NCI-H748 treated with DMSO at 0.1 percent for 48 hours (cell line): ENCODE measurements at regions not wholly inside any gene's neighbourhood (a gene's known extent, or its start where the extent isn't known, plus 50 kb on each side); places are given as distances from the start of the nearest gene placed in this dataset.
"Not testable (repeated sequence)": the region's sequence is repeated elsewhere in the genome, so short reads cannot be mapped to it uniquely, and the experiment has no call there.

Experiments
- DNase-seq: peaks from one replicate; lab custom pipeline; 2025; lab: John Stamatoyannopoulos, UW

GRCh38 chr10:29828440-29828894 lies 193.7 kb upstream of the SVIL start:
- DNase-seq = no peak

DNA sequence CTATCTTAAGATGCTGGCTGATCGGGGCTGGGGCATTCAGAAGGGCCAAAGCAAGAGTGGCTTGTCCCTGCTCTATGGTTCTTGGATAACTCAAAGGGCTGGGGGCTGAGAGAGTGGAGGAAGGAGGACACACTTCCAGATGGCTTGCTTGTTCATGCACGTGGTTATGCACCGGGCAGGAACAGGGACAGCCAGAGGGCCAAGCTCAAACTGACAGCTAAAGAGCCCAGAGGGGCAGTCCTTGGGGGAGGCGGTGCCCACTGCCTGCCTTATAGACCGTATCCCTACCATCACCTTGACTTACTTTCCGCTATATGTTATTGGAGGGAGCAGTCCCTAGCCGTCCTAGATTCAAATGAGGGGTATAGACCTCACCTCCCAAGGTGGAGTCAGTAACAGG lies 192.7 kb upstream of the SVIL start:
- DNase-seq = no peak

GRCh38 chr10:29826801-29827450 lies 192.2 kb upstream of the SVIL start:
- no peak for DNase-seq

DNA sequence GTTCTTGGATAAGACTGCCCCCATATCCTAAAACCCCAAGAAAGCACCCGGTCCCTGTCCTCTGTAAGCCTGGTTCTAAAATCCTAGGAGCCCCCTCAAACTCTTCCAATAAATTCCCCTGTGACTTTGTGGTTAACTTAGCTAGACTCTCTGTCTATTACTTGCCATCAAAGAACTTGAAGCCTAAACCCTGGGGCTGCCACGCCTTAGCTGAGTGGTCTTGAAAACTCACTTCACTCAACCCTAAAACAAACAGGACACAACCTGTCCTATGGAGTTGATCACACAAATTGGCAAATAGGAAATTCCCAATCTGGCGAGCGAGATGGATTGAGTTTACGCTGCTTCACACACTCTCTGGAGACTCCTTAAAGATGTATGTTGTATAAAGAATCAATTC lies 191.4 kb upstream of the SVIL start:
- no peak for DNase-seq

GRCh38 chr10:29823553-29824080 lies 188.8 kb upstream of the SVIL start:
- no peak for DNase-seq

- no peak for DNase-seq
These were observed 186.2 kb upstream of the SVIL start for GRCh38 chr10:29820890-29821461.

GRCh38 chr10:29816801-29817558 lies 182.2 kb upstream of the SVIL start:
- DNase-seq = no peak

DNA sequence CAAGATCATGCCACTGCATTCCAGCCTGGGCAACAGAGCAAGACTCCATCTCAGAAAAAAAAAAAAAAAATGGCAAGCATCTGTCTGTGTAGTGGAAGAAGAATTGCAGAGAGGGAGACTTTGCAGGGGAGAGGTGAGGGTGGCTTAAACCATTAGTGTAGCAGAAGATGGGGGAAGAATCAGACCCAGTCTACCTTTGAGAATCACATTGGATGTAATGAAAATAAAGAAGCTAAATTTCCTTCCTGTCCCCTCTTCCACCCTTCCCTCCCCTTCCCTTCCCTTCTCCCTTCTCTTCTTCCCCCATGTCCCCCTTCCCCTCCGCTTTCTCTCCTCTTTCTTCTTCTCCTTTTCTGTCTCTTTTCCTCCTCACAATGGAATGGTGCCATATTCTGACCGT lies 180.8 kb upstream of the SVIL start:
- no peak for DNase-seq

DNA sequence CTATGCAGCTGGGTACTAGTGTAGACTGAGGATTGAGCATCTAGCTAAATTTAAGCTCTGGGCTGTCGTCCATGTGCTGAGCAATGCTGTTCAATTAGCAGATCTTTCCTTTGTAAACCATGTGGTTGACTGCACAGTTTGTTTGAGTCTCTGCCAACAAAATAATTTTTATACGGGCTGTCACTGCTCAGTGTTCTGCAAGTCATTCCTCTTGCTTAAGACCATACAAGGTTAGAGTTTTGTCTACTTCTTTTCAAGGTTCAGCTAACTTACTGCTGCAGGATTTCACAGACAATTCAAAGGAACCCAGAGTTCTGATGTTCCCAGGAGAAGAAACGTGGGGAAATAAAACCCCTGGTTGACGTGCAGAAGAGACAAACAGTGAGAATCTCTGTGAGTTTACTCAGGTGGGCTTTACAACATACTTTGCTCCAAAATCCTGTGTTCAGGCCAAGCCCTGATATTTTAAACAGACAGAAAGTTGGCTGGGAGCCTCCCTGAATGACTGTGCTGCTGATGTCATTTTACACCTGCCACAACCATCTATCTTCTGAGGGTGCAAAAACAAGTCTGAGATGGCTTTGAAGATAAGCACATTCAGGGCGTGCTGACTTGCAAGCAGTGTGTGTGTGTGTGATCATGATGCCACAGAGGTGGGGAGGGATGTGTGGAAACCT lies 177.1 kb upstream of the SVIL start:
- no peak for DNase-seq

DNA sequence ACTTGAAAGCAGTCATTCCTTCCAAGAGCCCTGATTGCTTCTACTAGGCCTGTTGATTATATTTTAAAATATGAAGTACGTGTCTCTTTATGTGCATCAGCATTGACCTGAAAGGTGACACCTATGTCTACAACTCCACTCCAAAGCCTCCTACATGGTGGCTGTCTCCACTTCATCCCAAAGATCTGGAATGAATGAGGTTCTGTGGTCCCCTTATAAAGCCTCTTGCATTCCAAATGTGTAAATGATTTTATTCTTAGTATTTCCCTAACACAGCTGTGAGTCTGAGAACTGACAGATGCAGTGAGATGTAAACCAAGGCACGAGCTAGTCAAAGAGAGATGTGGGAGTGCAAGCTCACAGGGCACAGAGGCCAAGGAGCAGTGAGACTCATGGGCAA lies 176.0 kb upstream of the SVIL start:
- no peak for DNase-seq

- DNase-seq = not testable (repeated sequence)
These were observed 175.5 kb upstream of the SVIL start for GRCh38 chr10:29810231-29810630.

DNA sequence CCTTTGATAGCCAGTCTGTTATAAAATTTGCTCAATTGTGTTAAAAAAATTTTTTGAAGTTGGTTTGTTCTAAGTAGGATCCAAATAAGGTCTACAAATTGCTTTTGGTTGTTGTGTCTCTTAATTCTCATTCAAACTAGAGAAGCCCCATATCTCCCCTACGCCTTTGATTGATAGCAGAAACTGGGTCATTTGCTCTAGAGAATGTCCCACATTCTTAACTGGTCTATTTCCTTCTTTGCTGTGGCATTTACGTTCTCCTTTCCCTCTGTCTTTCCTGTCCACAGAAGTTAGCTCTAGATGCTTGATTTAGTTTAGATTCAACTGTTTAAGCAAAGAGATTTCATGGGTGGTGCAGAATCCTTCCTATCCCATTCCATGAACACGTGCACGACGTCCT lies 174.6 kb upstream of the SVIL start:
- no peak for DNase-seq

DNA sequence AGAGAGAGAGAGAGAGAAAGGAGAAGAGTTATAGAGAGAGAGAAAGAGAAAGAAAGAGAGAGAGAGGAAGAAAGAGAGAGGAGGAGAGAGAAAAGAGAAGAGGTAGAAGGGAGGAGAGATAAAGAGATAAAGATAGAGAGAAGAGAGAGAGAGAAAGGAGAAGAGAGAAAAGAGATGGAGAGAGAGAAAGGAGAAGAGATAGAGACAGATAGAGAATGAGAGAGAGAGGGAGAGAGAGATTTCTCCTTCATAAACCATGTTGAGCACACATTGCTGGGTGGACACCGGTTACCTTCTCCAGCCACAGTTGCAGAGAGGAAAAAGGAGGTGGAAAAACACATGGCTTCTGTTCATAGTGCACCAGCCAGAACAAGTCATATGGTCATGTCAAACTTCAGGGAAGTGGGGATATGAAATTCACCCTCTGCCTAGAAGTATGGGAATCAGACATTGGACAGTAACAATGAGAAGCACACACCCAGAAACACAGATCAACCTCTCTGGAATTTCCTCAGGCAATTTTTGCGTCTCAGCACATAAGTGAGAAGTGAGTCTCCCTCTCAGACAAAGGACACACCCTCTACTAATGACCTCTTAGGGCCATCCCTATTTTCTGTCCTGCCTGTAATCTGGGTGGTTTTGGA lies 172.5 kb upstream of the SVIL start:
- DNase-seq = no peak

DNA sequence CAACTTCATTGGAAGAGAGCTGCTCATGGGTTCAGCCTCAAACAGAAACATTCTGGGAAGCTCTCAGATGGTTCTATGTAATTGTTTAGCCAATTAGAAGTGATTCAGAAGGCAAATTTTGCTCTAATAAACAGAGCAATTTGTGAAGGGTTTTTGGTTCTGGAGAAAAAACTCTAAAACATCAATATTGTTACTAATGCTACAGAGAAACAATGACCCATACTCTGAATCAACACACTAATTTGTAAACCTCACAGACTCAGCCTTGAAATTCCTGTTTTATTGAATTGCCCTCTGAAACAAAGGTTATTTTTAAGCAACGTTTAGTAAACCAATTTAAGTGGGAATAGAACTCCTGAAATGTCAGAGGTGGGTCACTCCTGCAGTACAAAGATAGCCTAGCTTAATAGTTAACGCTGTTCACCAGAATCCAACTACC lies 171.6 kb upstream of the SVIL start:
- DNase-seq = no peak

DNA sequence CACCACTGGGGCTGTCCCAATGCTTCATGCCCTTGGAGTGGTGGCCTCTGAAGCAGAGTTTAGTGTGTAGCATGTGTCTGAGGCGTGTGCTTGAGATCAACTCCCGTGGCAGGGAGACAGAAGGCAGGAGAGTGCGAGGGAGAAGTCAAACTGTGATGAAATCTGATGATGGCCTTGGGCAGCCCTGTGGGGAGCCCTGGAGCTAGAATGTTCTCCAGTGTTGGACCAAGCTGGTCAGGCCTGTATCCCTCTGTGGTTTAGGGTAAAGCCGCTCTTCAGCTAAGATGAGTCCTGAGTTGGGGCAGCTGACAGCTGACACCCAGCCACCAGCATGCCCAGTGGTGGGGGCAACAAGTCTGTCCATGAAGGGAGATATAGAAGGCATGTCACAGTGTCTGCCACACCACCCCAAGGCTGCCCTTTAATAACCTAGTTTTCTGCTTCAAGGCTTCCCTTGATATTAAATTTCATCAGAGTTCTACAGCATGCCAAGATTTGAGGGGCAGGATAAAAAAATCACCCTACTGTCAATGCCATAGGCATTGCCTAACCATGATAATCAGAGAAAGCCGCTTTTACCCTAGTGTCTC lies 170.5 kb upstream of the SVIL start:
- DNase-seq = no peak

DNA sequence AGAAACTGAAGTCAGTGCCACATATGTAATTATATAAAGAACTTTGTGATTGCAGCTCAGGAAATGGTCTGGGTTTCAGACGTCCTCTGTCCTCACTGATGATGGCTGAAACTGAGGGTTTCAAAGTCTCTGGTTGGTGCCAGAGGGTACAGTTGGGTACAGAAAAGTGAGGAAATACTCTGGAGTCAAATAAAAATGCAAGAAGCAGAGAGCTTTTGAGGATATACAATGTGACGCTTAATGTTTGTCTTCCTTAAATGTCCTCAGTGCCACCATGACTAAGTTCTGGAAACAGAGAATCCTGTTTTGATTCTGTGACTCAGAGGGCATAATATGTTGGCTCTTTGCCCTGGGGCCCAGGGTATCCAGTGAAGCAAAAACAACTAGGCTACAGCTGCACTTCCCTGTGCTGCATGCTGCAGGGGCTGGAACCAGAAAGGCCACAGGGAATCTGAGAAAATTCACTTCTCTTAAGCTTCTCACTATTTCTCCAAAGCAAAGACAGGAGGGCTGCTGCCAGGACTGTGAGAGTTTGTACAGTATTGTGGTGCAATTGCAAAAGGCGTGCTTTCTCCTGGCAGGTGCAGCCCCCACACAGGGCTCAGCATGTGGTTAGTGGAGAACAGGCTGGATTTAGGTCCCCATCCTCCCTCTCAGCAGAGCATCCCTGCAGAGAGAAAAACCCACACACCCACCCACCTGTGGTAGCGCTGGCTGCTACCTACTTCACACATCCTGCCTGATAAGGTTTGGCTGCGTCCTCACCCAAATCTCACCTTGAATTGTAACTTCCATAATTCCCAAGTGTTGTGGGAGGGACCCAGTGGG lies 169.5 kb upstream of the SVIL start:
- no peak for DNase-seq

- no peak for DNase-seq
These were observed 167.4 kb upstream of the SVIL start for GRCh38 chr10:29802171-29802570.

GRCh38 chr10:29798921-29799690 lies 164.3 kb upstream of the SVIL start:
- no peak for DNase-seq

DNA sequence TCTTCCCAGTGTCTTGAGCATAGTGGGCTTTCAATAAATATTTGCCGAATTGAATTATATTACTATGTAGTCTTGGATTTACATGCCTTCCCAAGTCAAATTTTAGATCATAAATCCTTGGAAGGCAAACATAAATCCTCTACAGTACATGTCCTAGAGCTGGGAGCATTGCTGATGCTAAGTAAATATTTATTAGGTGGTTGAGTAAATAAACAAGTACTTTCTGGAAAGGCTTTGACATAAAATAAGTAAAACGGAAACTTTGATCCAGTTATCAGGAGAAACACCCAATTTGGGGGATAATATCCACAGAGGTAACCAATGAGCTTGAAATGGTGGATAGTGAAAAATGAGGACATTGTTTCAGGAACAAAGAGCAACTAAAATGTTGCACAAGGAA lies 162.8 kb upstream of the SVIL start:
- DNase-seq = no peak

DNA sequence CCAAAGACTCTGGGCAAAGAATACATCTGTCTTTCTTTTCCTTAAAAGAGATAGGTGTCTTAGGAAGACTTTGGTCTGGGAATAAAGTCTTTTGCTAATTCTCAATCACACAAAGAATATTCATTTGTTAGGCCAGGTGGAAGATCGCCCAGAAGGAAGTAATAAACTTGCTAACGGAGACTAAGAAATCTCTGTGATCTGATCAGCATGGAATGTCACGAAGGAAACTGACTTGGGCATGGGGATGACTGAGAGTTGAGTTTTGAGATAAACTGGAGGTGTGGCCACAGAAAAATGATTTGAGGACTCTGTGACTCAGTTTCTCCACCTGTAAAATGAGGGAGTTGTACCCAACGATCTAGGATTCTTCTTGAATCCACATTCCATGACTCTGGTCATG lies 161.1 kb upstream of the SVIL start:
- no peak for DNase-seq
